HG03039 (cell line): ENCODE measurements at regions not wholly inside any gene's neighbourhood (a gene's known extent, or its start where the extent isn't known, plus 50 kb on each side); places are given as distances from the start of the nearest gene placed in this dataset.
"Not testable (repeated sequence)": the region's sequence is repeated elsewhere in the genome, so short reads cannot be mapped to it uniquely, and the experiment has no call there.

Source experiments
- ATAC-seq: cut with Tn5 transposase; IDR thresholded peaks from one replicate; pipeline ENCODE4 v1.9.1; 2021; ENCODE audit warnings: mild to moderate bottlenecking, moderate library complexity; ENCODE audit not compliant: unreplicated experiment

DNA sequence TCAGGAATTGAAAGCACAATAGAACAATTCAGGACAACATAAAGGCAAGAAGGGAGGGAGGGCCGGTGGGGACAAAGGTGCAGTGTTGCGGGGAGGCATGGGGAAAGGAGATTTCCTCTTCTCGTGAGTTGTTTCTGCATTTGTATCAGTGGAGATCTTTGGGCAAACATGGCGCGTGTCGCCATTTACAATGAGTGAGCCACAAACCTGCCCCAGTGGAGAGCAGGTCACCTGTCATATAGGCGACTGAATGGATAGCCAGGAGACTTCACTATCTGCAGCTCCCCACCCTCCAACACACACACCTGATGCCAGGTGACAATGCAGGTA lies 87.7 kb upstream of the SLC45A1 start:
- ATAC-seq, result no peak

GRCh38 chr1:8228253-8228652 lies 89.7 kb upstream of the SLC45A1 start:
- no peak for ATAC-seq

DNA sequence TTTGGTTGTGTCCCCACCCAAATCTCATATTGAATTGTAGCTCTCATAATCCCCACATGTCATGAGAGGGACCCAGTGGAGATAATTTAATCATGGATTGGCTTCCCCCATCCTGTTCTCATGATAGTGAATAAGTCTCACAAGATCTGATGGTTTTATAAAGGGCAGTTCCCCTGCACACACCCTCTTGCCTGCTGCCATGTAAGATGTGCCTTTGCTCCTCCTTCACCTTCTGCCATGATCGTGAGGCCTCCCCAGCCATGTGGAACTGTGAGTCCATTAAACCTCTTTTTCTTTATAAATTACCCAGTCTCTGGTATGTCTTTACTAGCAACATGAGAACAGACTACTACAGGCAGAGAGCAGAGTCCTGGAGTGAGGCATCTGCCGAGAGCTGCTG lies 90.2 kb upstream of the SLC45A1 start:
- not testable (repeated sequence) for ATAC-seq

DNA sequence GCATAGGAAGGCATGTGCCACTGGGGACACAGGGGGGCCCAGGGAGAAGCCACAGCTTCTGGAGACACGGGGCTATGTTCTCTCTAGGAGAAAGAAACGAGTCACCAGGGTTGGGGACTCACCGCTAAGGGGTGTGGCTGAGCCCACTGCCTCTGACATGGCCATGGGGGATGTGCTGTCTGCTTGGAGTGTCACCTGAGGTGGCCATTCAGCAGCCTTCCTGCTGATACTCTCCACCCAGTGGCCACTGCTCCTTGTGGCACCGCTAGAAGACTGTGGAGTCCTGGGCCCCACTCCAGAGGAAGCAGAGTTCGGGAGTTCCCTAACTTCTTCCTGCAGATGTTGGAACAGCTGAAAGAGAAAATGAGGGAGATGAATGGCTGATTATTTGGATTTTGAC lies 91.2 kb upstream of the SLC45A1 start:
- ATAC-seq, result no peak

DNA sequence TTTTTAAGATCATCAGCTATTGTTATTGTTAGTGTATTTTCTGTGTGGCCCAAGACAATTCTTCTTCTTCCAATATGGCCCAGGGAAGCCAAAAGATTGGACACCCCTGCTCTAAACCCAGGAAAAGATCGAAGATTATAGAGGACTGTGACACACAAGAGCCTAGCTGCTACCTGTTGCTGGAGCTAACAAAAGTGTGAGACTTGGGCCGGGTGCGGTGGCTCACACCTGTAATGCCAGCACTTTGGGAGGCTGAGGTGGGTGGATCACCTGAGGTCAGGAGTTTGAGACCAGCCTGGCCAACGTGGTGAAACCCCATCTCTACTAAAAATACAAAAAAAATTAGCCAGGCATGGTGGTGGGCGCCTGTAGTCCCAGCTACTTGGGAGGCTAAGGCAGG lies 91.9 kb upstream of the SLC45A1 start:
- ATAC-seq, result not testable (repeated sequence)

DNA sequence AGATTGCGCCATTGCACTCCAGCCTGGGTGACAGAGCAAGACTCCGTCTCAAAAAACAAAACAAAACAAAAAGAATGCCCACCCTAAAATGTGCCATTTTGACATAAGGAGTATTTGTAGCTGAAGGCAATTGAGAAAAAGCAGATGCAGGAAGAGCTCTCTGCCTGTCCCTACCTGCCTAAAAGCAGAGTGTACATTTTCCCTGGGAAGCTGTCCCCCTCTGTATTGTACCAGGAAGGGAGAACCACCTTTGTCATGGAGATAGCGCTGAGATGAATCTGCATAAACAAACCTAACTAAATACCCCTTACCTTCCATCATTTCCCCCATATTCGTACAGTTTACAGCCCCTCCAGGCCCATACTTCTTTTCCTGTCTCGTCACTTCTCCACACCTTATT lies 94.4 kb upstream of the SLC45A1 start:
- no peak for ATAC-seq

- ATAC-seq, result no peak
Measured at GRCh38 chr1:8222789-8223188, 95.1 kb upstream of the SLC45A1 start.

- ATAC-seq, result no peak
Measured at GRCh38 chr1:8219530-8219929, 98.4 kb upstream of the SLC45A1 start.

GRCh38 chr1:8218351-8219092 lies 99.4 kb upstream of the SLC45A1 start:
- no peak for ATAC-seq

GRCh38 chr1:8217809-8218208 lies 100.1 kb upstream of the SLC45A1 start:
- no peak for ATAC-seq

GRCh38 chr1:8217011-8217711 lies 100.8 kb upstream of the SLC45A1 start:
- no peak for ATAC-seq

GRCh38 chr1:8216005-8216404 lies 101.9 kb upstream of the SLC45A1 start:
- ATAC-seq, result no peak

GRCh38 chr1:8214501-8215173 lies 103.3 kb upstream of the SLC45A1 start:
- no peak for ATAC-seq

DNA sequence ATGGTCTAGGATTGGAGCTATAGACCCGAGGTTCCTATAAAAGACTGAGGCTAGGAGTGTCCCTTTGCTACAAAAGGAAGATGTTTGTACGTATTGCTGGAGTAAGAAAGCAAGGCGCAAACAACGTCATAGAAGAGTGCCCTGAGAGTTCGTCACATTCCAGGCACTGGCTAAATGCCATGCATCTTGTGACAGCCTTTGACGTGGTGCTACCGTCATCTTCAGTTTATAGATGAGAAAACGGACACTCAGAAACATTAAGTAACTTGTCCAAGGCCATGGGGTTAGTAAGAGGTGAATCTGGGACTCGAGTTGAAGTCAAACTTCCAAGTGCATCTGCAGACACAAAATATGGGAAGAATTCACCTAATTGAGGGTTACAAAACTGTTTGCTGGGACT lies 104.2 kb upstream of the SLC45A1 start:
- no peak for ATAC-seq

- no peak for ATAC-seq
Measured at GRCh38 chr1:8213136-8213535, 104.8 kb upstream of the SLC45A1 start.

GRCh38 chr1:8212580-8213031 lies 105.3 kb upstream of the SLC45A1 start:
- no peak for ATAC-seq

GRCh38 chr1:8211883-8212579 lies 105.9 kb upstream of the SLC45A1 start:
- no peak for ATAC-seq

GRCh38 chr1:8211251-8211882 lies 106.5 kb upstream of the SLC45A1 start:
- no peak for ATAC-seq

- ATAC-seq, result no peak
Measured at GRCh38 chr1:8207202-8207601, 110.7 kb upstream of the SLC45A1 start.

DNA sequence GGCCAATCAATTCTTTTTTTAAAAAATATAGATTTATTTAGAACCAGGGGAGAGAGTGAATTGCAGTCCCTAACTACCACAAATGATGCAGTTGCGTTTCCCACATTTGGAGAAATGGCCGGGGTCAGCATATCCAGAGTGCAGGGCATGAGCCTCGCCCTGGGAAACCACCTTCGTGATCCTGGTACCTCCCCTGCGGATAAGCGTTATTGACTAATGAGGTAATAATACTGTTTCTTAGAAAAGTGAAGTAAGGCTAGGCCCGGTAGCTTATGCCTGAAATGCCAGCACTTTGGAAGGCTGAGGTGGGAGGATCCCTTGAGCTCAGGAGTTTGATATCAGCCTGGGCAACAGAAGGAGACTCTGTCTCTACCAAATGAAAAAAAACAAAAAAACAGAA lies 111.5 kb upstream of the SLC45A1 start:
- ATAC-seq, result no peak

- ATAC-seq, result no peak
Measured at GRCh38 chr1:8205771-8206170, 112.1 kb upstream of the SLC45A1 start.
